Kidney (tissue), 13 donors: ENCODE measurements at regions not wholly inside any gene's neighbourhood (a gene's known extent, or its start where the extent isn't known, plus 50 kb on each side); places are given as distances from the start of the nearest gene placed in this dataset.

Experiments used
- DNase-seq, 5 donors: peaks; one replicate each; pipeline ENCODE4 v3.0.0-alpha.2; 2013 to 2020
- FAIRE-seq: peaks from 2 replicates; lab custom pipeline; 2012; peaks lifted over from hg19 to GRCh38; lab: Jason Lieb, UNC
- H3K27ac ChIP-seq, 2 donors: one replicate each; pipeline ENCODE4 v1.7.0; 2013; ENCODE audit warnings: low read depth in 2 of 2, low read length in 2 of 2, inconsistent platforms in 1 of 2
- H3K27me3 ChIP-seq: one replicate; pipeline ENCODE4 v1.7.1; 2013; ENCODE audit warnings: low read length, inconsistent platforms; ENCODE audit not compliant: control insufficient read depth, insufficient read depth
- H3K36me3 ChIP-seq, 3 donors: one replicate each; pipeline versions ENCODE4 v1.7.0 to v1.7.1; 2013; ENCODE audit warnings: low read length in 3 of 3, control low read depth in 1 of 3, inconsistent platforms in 1 of 3; ENCODE audit not compliant: insufficient read depth in 3 of 3, control insufficient read depth in 2 of 3
- H3K4me1 ChIP-seq, 3 donors: one replicate each; pipeline versions ENCODE4 v1.7.0 to v1.7.1; 2013; ENCODE audit warnings: low read length in 3 of 3, inconsistent platforms in 1 of 3, low read depth in 1 of 3; ENCODE audit not compliant: control insufficient read depth in 2 of 3, insufficient read depth in 2 of 3
- H3K4me3 ChIP-seq, 3 donors: one replicate each; pipeline versions ENCODE4 v1.7.0 to v1.8.1; 2013; ENCODE audit warnings: low read length in 3 of 3, control low read depth in 1 of 3, inconsistent platforms in 1 of 3
- H3K9ac ChIP-seq, 3 donors: one replicate each; pipeline versions ENCODE4 v1.7.0 to v1.7.1; 2013; ENCODE audit warnings: low read length in 3 of 3, control low read depth in 1 of 3, inconsistent platforms in 1 of 3
- H3K9me3 ChIP-seq, 3 donors: one replicate each; pipeline versions ENCODE4 v1.7.0 to v1.7.1; 2013; ENCODE audit warnings: low read length in 3 of 3, control low read depth in 1 of 3, inconsistent platforms in 1 of 3; ENCODE audit not compliant: control insufficient read depth in 2 of 3, insufficient read depth in 1 of 3
- intact Hi-C: fragments of 100-400 bp; cut with DNase I; formaldehyde crosslinking; loops from one replicate; pipeline ENCODE4 v1.11.1; 2022
- TF ChIP-seq, protein P1 (sequence below): IDR thresholded peaks from 3 replicates; pipeline ENCODE4 v1.5.1; 2012; ENCODE audit warnings: mild to moderate bottlenecking, moderate library complexity, borderline replicate concordance; ENCODE audit not compliant: insufficient read depth; ENCODE audit errors: extremely low read depth
- donor health status: control.
- donor health status: control.
- donor health status: control.
- donor health status: control.
- donor health status: control.
- donor health status: DM: yes; HTN: yes; CAD: no.
- donor health status: Normal renal cell carcinoma (clear cell type).

DNA sequence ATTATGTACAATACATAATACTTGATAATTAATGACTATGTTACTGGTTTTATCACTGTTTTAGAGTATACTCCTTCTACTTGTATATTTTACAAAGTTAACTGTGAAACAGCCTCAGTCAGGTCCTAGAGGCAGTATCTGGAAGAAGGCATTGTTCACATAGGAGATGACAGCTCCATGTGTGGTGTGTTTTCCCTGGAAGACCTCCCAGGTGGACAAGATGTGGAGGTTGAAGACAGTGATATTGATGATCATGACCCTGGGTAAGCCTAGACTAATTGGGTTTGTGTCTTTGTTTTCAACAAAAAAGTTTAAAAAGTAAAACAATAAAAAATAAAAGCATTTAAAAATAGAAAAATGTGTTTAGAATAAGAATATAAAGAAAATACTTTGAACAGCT, 96.4 kb downstream of the TRIB2 start:
- Histone ChIP-seq H3K4me3 (no peak overlapping the region), H3K9me3 (no peaks in the 10 kb centered on the region), H3K36me3 (no peaks in the 10 kb centered on the region), H3K27ac (no peak overlapping the region), H3K4me1 (peaks cover 0 to 4% (median 1%) of the 10 kb centered on the region in 3 donors), H3K9ac (no peak overlapping the region), H3K27me3 (no peaks in the 10 kb centered on the region)
- TF ChIP-seq, protein P1, sequence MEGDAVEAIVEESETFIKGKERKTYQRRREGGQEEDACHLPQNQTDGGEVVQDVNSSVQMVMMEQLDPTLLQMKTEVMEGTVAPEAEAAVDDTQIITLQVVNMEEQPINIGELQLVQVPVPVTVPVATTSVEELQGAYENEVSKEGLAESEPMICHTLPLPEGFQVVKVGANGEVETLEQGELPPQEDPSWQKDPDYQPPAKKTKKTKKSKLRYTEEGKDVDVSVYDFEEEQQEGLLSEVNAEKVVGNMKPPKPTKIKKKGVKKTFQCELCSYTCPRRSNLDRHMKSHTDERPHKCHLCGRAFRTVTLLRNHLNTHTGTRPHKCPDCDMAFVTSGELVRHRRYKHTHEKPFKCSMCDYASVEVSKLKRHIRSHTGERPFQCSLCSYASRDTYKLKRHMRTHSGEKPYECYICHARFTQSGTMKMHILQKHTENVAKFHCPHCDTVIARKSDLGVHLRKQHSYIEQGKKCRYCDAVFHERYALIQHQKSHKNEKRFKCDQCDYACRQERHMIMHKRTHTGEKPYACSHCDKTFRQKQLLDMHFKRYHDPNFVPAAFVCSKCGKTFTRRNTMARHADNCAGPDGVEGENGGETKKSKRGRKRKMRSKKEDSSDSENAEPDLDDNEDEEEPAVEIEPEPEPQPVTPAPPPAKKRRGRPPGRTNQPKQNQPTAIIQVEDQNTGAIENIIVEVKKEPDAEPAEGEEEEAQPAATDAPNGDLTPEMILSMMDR: no peak
- FAIRE-seq (peak; percentile 55), DNase-seq (no peak)
- intact Hi-C loops: no loop called here

DNA sequence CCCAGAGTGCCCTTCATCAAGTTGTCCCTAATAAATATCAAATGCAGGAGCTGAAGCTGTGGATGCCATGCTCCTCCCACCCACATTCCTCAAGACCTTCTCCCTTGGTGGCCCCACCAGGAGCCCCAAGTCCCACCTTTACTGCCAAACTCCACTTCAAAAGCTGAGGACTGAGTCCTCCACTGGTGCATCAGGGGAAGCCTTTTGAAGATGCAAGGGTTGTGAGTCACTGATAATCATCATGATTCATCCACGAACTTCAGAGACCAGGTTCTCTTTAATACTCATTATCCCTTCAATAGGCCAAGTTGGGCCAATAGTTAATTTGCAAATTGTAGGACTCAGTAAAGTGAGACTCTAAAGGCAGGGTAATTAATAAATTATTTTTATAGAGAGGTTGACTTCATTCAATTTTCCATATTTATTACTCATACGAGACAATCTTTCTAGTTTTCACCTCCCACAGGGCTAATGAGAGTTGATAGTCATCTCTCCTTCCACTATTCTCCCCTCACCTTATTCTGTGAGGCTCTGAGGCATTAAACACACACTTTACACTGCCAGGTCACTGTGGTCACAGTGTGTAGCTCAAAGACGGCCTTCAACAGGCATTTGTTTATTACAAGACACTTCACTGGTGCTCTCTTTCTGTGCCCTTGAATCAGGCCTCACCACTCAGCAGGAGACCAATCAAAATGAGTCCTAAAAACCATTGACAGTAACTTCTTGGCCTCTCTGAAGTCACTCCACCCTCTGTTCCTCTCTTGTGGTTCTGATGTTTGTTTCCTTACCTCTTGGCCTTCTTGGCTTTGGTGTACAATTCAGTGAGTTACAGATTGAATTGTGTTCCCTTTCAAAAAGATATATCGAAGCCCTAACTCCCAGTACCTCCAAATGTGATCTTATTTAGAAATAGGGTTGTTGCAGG, 99.9 kb downstream of the TRIB2 start:
- FAIRE-seq (no peak), DNase-seq (no peak)
- TF ChIP-seq, protein P1: no peak
- intact Hi-C loops: no loop called here
- H3K4me3 ChIP-seq: no peak overlapping the region
- no peak overlapping the region for H3K9ac ChIP-seq
- no peaks in the 10 kb centered on the region for H3K27me3 ChIP-seq
- H3K36me3 ChIP-seq: no peaks in the 10 kb centered on the region
- H3K27ac ChIP-seq: no peak overlapping the region
- H3K9me3 ChIP-seq: no peaks in the 10 kb centered on the region
- peaks cover 3% of the 10 kb centered on the region in 3 donors for H3K4me1 ChIP-seq

DNA sequence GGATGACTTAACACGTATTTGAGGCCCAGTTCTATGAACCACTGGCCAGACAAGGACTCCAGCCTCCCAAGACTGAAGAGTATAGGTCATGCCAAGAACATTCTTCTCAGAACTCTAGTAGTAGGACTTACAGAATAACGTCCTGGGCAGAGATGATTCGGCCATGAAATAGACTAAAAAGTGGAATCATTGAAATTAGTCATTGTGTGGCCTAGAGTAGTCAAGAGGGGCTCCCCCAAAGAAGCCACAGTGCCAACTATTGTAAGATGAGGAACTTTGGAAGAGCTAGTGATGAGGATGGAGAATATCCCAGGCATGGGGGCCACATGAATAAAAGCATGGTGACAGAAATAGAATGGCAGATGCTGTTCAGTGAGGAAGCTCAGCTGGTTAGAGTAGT, 101.1 kb downstream of the TRIB2 start:
- Histone ChIP-seq H3K27ac (peak overlapping the region; percentile 18 to 88), H3K4me1 (peaks cover 3% of the 10 kb centered on the region in 3 donors), H3K9ac (no peak overlapping the region), H3K9me3 (no peaks in the 10 kb centered on the region), H3K4me3 (no peak overlapping the region), H3K27me3 (no peaks in the 10 kb centered on the region), H3K36me3 (no peaks in the 10 kb centered on the region)
- no peak for FAIRE-seq
- no peak for DNase-seq
- TF ChIP-seq, protein P1: no peak
- intact Hi-C loops: no loop called here
